K562 (cell line): ENCODE measurements at regions not wholly inside any gene's neighbourhood (a gene's known extent, or its start where the extent isn't known, plus 50 kb on each side); places are given as distances from the start of the nearest gene placed in this dataset.

Experiments
- ATAC-seq: fragments of 200-7000 bp; cut with Tn5 transposase; 3 replicates; pipeline ENCODE4 v1.9.1; 2020; ENCODE audit warnings: moderate library complexity
- BruUV-seq: library from RNA; stranded (reverse); fragments of 400-500 nt; replicated peaks from 2 replicates; lab custom pipeline; 2021; lab: Mats Ljungman, UMichigan
- CTCF ChIA-PET: fragments of 300-600 bp; formaldehyde crosslinking; extraction: SDS; loops from one replicate; lab custom pipeline; 2021; ENCODE audit warnings: low intra/inter-chr PET ratio; lab: Yijun Ruan, JAX
- POLR2A ChIA-PET: fragments of 300-600, 350-650 bp; sonication (Branson Sonifier 250); formaldehyde crosslinking; extraction: SDS; loops from one replicate; lab custom pipeline; 2021; ENCODE audit warnings: antibody characterized with exemption, inconsistent platforms; lab: Yijun Ruan, JAX
- DNase-seq, 4 experiments: peaks; one replicate each; pipeline versions ENCODE4 v3.0.0 to v3.0.0-alpha.2; 2011 to 2018; ENCODE audit warnings: low spot score in 3 of 4, mixed read lengths in 3 of 4; ENCODE audit errors: extremely low read depth in 1 of 4
- FAIRE-seq: peaks from 2 replicates; lab custom pipeline; 2011; peaks lifted over from hg19 to GRCh38; lab: Jason Lieb, UNC
- H2AFZ ChIP-seq: 2 replicates; pipeline ENCODE4 v1.6.0; 2011; ENCODE audit warnings: low read depth, low read length, control low read depth, inconsistent platforms
- H3K27ac ChIP-seq: fragments of 200-600 bp; 3 replicates; pipeline ENCODE4 v1.8.0; 2011; ENCODE audit warnings: low read depth, mild to moderate bottlenecking, control low read depth, inconsistent platforms, low read length, moderate library complexity, mixed read lengths; ENCODE audit errors: extremely low read depth
- H3K27me3 ChIP-seq, 2 experiments: fragments of 300-600 bp in 1 of 2; 2 replicates in 1 of 2; 3 replicates in 1 of 2; pipeline versions ENCODE4 v1.6.0 to v1.8.0; 2011; ENCODE audit warnings: inconsistent platforms in 2 of 2, low read length in 2 of 2, mild to moderate bottlenecking in 1 of 2, mixed read lengths in 1 of 2, moderate library complexity in 1 of 2; ENCODE audit not compliant: control insufficient read depth in 2 of 2, insufficient read depth in 2 of 2
- H3K36me3 ChIP-seq: fragments of 300-600 bp; 3 replicates; pipeline ENCODE4 v1.8.0; 2011; ENCODE audit warnings: mild to moderate bottlenecking, low read length, inconsistent platforms; ENCODE audit not compliant: control insufficient read depth, insufficient read depth
- H3K4me1 ChIP-seq, 2 experiments: fragments of 200-600 bp in 1 of 2; replicated peaks in 1 of 2; 2 replicates in 1 of 2; 3 replicates in 1 of 2; pipeline versions ENCODE4 v1.5.1 to v1.8.0; 2011; ENCODE audit warnings: inconsistent platforms in 2 of 2, low read length in 2 of 2, mild to moderate bottlenecking in 1 of 2, mixed read lengths in 1 of 2, moderate library complexity in 1 of 2; ENCODE audit not compliant: control insufficient read depth in 2 of 2, insufficient read depth in 2 of 2
- H3K4me2 ChIP-seq: 2 replicates; pipeline ENCODE4 v1.6.1; 2011; ENCODE audit warnings: low read length, control low read depth, inconsistent platforms, mixed read lengths; ENCODE audit not compliant: insufficient read depth
- H3K4me3 ChIP-seq: fragments of 200-600 bp; sonication (generic), shearing (Covaris generic); 2 replicates; pipeline ENCODE4 v1.5.1; 2016; ENCODE audit warnings: control low read depth, inconsistent platforms
- H3K79me2 ChIP-seq: fragments of 200-600 bp; 3 replicates; pipeline ENCODE4 v1.8.0; 2011; ENCODE audit warnings: low read length, inconsistent platforms; ENCODE audit not compliant: control insufficient read depth, insufficient read depth
- H3K9ac ChIP-seq, 2 experiments: 2 replicates each; pipeline versions ENCODE4 v1.6.0 to v1.6.1; 2011; ENCODE audit warnings: low read depth in 2 of 2, low read length in 2 of 2, control low read depth in 1 of 2, inconsistent platforms in 1 of 2, mild to moderate bottlenecking in 1 of 2, mixed read lengths in 1 of 2; ENCODE audit not compliant: insufficient read depth in 1 of 2
- H3K9me1 ChIP-seq: one replicate; pipeline ENCODE4 v1.6.0; 2011; ENCODE audit warnings: inconsistent platforms, mild to moderate bottlenecking, low read length, moderate library complexity; ENCODE audit not compliant: control insufficient read depth, insufficient read depth
- H3K9me3 ChIP-seq: replicated peaks from 2 replicates; pipeline ENCODE4 v1.5.1; 2011; ENCODE audit warnings: low read depth, low read length, inconsistent platforms; ENCODE audit not compliant: control insufficient read depth, insufficient read depth
- H4K20me1 ChIP-seq: replicated peaks from 2 replicates; pipeline ENCODE4 v1.6.1; 2011; ENCODE audit warnings: low read length, inconsistent platforms, mixed read lengths; ENCODE audit not compliant: control insufficient read depth, insufficient read depth
- C11orf30 ChIP-seq: fragments of 450-650 bp; IDR thresholded peaks from 2 replicates; pipeline ENCODE4 v1.6.1; 2016; ENCODE audit warnings: low read depth, mild to moderate bottlenecking
- ILK ChIP-seq: fragments of 450-650 bp; IDR thresholded peaks from 2 replicates; pipeline ENCODE4 v1.6.1; 2016; ENCODE audit warnings: missing genetic modification characterization, low read depth, mild to moderate bottlenecking, missing compliant biosample characterization, moderate library complexity, borderline replicate concordance
- KDM4B ChIP-seq, 2 experiments: fragments of 450-650 bp in 1 of 2; sonication (generic) in 1 of 2; IDR thresholded peaks; 2 replicates each; pipeline ENCODE4 v1.6.1; 2016 to 2017; ENCODE audit warnings: borderline replicate concordance in 2 of 2, antibody characterized with exemption in 1 of 2, low read depth in 1 of 2, mild to moderate bottlenecking in 1 of 2
- MAFF ChIP-seq: IDR thresholded peaks from 2 replicates; pipeline ENCODE4 v1.6.1; 2012; ENCODE audit warnings: low read length, improper control_type of control experiment
- MAX ChIP-seq: sonication (generic); formaldehyde crosslinking; IDR thresholded peaks from 2 replicates; pipeline ENCODE4 v1.9.0; 2022; ENCODE audit warnings: mild to moderate bottlenecking, missing genetic modification reagents
- NCOA2 ChIP-seq, 2 experiments: fragments of 450-650 bp; IDR thresholded peaks; 2 replicates each; pipeline ENCODE4 v1.6.1; 2018; ENCODE audit warnings: mild to moderate bottlenecking in 2 of 2, moderate library complexity in 1 of 2; ENCODE audit not compliant: partially characterized antibody in 2 of 2
- NFIC ChIP-seq: fragments of 450-650 bp; IDR thresholded peaks from 2 replicates; pipeline ENCODE4 v1.6.1; 2017; ENCODE audit warnings: mild to moderate bottlenecking, inconsistent platforms
- NFXL1 ChIP-seq: fragments of 450-650 bp; formaldehyde crosslinking; IDR thresholded peaks from 2 replicates; pipeline ENCODE4 v1.4.0; 2021; ENCODE audit warnings: mild to moderate bottlenecking
- PTTG1 ChIP-seq: fragments of 450-650 bp; IDR thresholded peaks from 2 replicates; pipeline ENCODE4 v1.6.1; 2016; ENCODE audit warnings: low read depth, mild to moderate bottlenecking, missing genetic modification characterization, missing compliant biosample characterization
- TFAM ChIP-seq: fragments of 250-450 bp; sonication (Bioruptor Pico); conservative IDR thresholded peaks from 2 replicates; pipeline ENCODE4 v1.5.0; 2021; ENCODE audit warnings: mild to moderate bottlenecking, moderate library complexity
- ZEB2 ChIP-seq: fragments of 450-650 bp; IDR thresholded peaks from 2 replicates; pipeline ENCODE4 v1.6.1; 2016
- ZKSCAN8 ChIP-seq: fragments of 200-800 bp; sonication (Bioruptor generic); IDR thresholded peaks from 2 replicates; pipeline ENCODE4 v1.6.1; 2016; ENCODE audit warnings: missing genetic modification characterization, missing compliant biosample characterization
- ZNF512 ChIP-seq: IDR thresholded peaks from 2 replicates; pipeline ENCODE4 v1.6.1; 2016; ENCODE audit warnings: missing genetic modification characterization, missing compliant biosample characterization
- ZNF584 ChIP-seq: fragments of 200-800 bp; sonication (Bioruptor generic); IDR thresholded peaks from 2 replicates; pipeline ENCODE4 v1.6.1; 2016; ENCODE audit warnings: low read depth, mild to moderate bottlenecking, missing genetic modification characterization, missing compliant biosample characterization
- ZNF609 ChIP-seq: sonication (generic); formaldehyde crosslinking; IDR thresholded peaks from 2 replicates; pipeline ENCODE4 v1.8.1; 2023; ENCODE audit warnings: missing genetic modification reagents, mild to moderate bottlenecking, borderline replicate concordance
- ZNF740 ChIP-seq, 3 experiments: fragments of 200-800 bp in 1 of 3; sonication (Bioruptor generic) in 1 of 3; sonication (generic) in 1 of 3; formaldehyde crosslinking in 1 of 3; IDR thresholded peaks; 2 replicates each; pipeline versions ENCODE4 v1.6.1 to v1.8.0; 2016 to 2022; ENCODE audit warnings: mild to moderate bottlenecking in 2 of 3, missing compliant biosample characterization in 2 of 3, missing genetic modification characterization in 2 of 3, missing genetic modification reagents in 1 of 3
- in situ Hi-C: fragments of 300-500 bp; cut with MboI; formaldehyde crosslinking; loops from 4 replicates; pipeline ENCODE4 v1.15.0; 2018; ENCODE audit warnings: inconsistent platforms, mixed read lengths
- intact Hi-C: fragments of 100-400 bp; cut with micrococcal nuclease; formaldehyde crosslinking; loops from 2 replicates; pipeline ENCODE4 v1.14.2; 2022

GRCh38 chr1:103326595-103326994 is 198.9 kb upstream of the RNPC3 start:
- Histone ChIP-seq H2AFZ (no peak overlapping the region), H3K27ac (no peak overlapping the region), H3K9me3 (no peaks in the 10 kb centered on the region), H3K27me3 (no peaks in the 10 kb centered on the region), H3K4me1 (no peaks in the 10 kb centered on the region), H3K9me1 (no peaks in the 10 kb centered on the region), H3K79me2 (no peaks in the 10 kb centered on the region), H3K4me3 (no peak overlapping the region), H3K36me3 (no peaks in the 10 kb centered on the region), H4K20me1 (no peaks in the 10 kb centered on the region), H3K9ac (no peak overlapping the region), H3K4me2 (no peak overlapping the region)
- DNase-seq (no peak), FAIRE-seq (no peak), ATAC-seq (no peak)
- ChIA-PET POLR2A (no interaction called here), CTCF (no interaction called here)
- in situ Hi-C loops, result no loop called here
- intact Hi-C loops, result no loop called here
- no TSS peak for BruUV-seq
- TF ChIP-seq NFXL1 (no peak), ILK (tag) (no peak), MAX (CRISPR knock-in tag) (no peak), TFAM (CRISPR knock-in tag) (no peak), ZKSCAN8 (CRISPR knock-in tag) (no peak), ZNF609 (no peak), ZEB2 (no peak), C11orf30 (no peak), ZNF740 (CRISPR knock-in tag; IDR thresholded peaks at IDR 0.05) (no peak), ZNF740 (tag; IDR thresholded peaks at IDR 0.05) (no peak), NCOA2 (IDR thresholded peaks at IDR 0.05; ENCODE audit: partially characterized antibody in 2 of 2) (no peak), ZNF512 (no peak), KDM4B (IDR thresholded peaks at IDR 0.05; ENCODE audit: borderline replicate concordance in 2 of 2, low read depth in 1 of 2) (no peak), NFIC (no peak), ZNF584 (CRISPR knock-in tag) (no peak), PTTG1 (no peak), MAFF (no peak)
